Epithelial cell of proximal tubule (primary cell): ENCODE measurements at regions not wholly inside any gene's neighbourhood (a gene's known extent, or its start where the extent isn't known, plus 50 kb on each side); places are given as distances from the start of the nearest gene placed in this dataset.

ENCODE experiments used
- DNase-seq: peaks from one replicate; pipeline ENCODE4 v3.0.0-alpha.2; 2011; ENCODE audit warnings: low read depth
- H3K4me3 ChIP-seq: 2 replicates; pipeline ENCODE4 v1.5.1; 2011; ENCODE audit warnings: low read depth, mild to moderate bottlenecking, low read length
- TF ChIP-seq, protein P1 (sequence below): conservative IDR thresholded peaks from 2 replicates; pipeline ENCODE4 v1.5.1; 2012; ENCODE audit warnings: low read depth, mild to moderate bottlenecking, low read length

- TF ChIP-seq, protein P1, sequence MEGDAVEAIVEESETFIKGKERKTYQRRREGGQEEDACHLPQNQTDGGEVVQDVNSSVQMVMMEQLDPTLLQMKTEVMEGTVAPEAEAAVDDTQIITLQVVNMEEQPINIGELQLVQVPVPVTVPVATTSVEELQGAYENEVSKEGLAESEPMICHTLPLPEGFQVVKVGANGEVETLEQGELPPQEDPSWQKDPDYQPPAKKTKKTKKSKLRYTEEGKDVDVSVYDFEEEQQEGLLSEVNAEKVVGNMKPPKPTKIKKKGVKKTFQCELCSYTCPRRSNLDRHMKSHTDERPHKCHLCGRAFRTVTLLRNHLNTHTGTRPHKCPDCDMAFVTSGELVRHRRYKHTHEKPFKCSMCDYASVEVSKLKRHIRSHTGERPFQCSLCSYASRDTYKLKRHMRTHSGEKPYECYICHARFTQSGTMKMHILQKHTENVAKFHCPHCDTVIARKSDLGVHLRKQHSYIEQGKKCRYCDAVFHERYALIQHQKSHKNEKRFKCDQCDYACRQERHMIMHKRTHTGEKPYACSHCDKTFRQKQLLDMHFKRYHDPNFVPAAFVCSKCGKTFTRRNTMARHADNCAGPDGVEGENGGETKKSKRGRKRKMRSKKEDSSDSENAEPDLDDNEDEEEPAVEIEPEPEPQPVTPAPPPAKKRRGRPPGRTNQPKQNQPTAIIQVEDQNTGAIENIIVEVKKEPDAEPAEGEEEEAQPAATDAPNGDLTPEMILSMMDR: no peak
- DNase-seq: no peak
- H3K4me3 ChIP-seq: no peak overlapping the region
Observed at GRCh38 chr17:54493691-54494090, 407.0 kb upstream of the TOM1L1 start.

GRCh38 chr17:54494721-54495715, 405.6 kb upstream of the TOM1L1 start:
- TF ChIP-seq, protein P1: no peak
- no peak for DNase-seq

DNA sequence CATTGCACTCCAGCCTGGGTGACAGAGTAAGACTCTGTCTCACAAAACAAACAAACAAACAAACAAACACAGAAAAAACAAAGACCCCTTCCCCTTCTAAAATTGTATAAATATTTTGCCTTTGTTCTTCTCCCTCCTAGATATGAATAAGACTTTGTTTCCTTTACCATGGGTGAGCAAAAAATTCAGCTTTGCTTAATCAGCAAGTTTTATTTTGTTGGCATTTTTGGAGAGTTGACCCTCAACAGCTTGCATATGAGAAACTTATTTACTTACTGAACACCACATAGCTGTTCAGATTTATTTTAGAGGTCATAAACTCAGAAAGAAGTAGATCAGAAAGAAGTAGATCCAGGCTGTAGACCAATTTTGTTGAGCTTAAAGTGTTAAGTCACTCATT, 395.2 kb upstream of the TOM1L1 start:
- TF ChIP-seq, protein P1: no peak
- H3K4me3 ChIP-seq: no peak overlapping the region

More at GRCh38 chr17:54494721-54495715, 405.6 kb upstream of the TOM1L1 start:
- H3K4me3 ChIP-seq: no peak overlapping the region

GRCh38 chr17:54518706-54519105, 381.9 kb upstream of the TOM1L1 start:
- H3K4me3 ChIP-seq: no peak overlapping the region
- DNase-seq: no peak
- TF ChIP-seq, protein P1: no peak

More for the DNA sequence above, 395.2 kb upstream of the TOM1L1 start:
- DNase-seq: no peak

GRCh38 chr17:54521137-54521536, 379.5 kb upstream of the TOM1L1 start:
- TF ChIP-seq, protein P1: no peak

GRCh38 chr17:54524501-54524900, 376.2 kb upstream of the TOM1L1 start:
- no peak overlapping the region for H3K4me3 ChIP-seq
- no peak for DNase-seq
- TF ChIP-seq, protein P1: no peak

More at GRCh38 chr17:54521137-54521536, 379.5 kb upstream of the TOM1L1 start:
- DNase-seq: no peak
- H3K4me3 ChIP-seq: no peak overlapping the region

DNA sequence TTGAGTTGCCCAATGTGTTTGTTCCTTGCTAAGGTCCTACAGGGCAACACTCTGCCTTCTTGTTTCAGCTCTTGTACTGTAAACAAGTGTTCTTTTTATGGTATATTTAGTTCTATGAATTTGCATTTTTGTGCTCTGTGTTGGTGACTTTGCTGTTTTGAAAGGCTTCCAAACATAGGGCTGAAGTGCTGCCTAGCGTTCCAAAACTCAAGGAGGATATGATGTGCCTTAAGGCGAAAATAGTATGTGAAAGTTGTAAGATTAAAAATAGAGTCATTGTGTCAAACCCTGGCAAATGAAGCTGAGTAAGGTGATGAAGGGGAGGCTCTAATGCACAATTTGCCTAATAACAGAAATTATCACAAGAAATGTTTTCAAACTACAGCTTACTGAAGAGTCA, 372.7 kb upstream of the TOM1L1 start:
- TF ChIP-seq, protein P1: no peak
- DNase-seq: no peak
- H3K4me3 ChIP-seq: no peak overlapping the region
